ENCODE measurements at regions not wholly inside any gene's neighbourhood (a gene's known extent, or its start where the extent isn't known, plus 50 kb on each side); places are given as distances from the start of the nearest gene placed in this dataset.
"Not testable (repeated sequence)": the region's sequence is repeated elsewhere in the genome, so short reads cannot be mapped to it uniquely, and the experiment has no call there.

DNA sequence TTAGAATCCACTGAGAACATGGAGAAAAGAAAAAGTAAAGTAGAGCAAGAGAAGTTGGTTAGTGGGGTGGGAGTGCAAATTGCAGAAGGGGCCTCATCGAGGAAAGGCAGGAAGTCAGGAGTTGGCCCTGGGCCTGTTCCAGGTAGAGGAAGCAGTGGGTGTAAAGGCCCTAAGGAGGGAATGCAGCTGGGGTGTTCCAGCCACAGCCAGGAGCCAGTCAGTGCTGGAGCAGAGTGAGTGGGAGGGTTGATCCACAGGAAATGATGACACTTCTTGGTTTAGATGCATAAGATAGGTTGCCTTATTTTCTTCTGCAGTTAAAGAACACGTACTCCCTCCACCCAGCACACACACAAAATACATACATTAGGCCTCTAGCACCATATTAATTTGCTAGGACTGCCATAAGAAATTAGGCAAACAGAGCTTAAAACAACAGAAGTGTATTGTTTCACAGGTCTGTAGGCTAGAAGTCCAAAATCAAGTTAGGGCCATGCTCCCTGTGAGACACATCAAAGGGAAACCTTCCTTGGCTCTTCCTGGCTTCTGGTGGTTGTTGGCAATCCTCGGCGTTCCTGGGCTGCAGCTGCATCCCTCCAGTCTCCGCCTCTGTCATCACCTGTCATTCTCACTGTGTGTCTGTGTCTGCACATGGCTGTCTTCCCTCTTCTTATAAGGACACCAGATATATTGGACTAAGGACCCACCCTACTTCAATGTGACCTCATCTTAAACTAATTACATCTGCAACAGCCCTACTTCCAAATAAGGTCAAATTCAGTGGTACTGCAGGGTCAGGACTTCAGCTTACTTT lies 205.9 kb downstream of the AASDH start:
- in situ Hi-C loops (cut with HindIII; ENCODE audit: low pct_unique_long_range_greater_than_20kb, low sequenced_read_pairs): no loop called here
- no peak for DNase-seq (ENCODE audit: low read depth)

DNA sequence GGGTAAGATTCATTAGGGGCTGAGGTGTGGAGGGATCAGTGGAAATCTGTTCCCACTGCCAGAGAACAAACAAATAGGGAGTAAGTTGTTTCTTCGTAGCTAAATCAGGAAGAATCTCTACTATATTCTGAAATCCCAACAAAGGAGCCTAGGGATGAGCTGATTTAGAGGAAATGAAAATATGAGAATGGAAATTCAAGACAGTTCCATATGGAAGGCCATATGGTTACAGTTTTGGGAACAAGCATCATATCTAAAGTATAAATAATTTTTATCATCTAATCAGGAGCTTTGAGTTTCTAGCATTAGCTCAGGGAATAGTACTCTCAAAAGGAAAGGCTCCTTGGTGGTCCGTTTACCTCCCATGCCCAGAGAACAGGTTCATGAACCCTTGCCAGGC lies 218.2 kb downstream of the AASDH start:
- no peak for DNase-seq (ENCODE audit: low read depth)
- in situ Hi-C loops (cut with HindIII; ENCODE audit: low pct_unique_long_range_greater_than_20kb, low sequenced_read_pairs): no loop called here

DNA sequence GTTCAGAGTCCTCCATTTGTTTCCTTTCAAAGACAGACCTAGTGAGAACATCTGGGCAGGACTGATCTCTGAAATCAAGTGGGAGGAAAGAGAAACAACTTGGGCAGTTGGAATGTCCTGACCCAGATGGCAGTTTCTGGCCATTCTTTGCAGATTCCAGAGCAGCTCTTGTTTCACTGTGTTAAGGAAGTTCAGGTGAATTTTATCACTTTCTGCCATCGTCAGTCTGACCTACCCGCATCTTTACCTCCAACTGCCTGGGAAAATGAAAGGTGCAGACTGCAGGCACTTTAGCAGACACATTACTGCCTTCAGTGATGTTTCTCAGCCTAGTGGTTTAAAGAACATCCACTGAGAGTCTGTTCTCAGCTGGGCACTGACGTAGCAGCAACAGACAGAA lies 216.2 kb downstream of the CEP135 start:
- in situ Hi-C loops (cut with HindIII; ENCODE audit: low pct_unique_long_range_greater_than_20kb, low sequenced_read_pairs): no loop called here
- DNase-seq (ENCODE audit: low read depth): no peak

DNA sequence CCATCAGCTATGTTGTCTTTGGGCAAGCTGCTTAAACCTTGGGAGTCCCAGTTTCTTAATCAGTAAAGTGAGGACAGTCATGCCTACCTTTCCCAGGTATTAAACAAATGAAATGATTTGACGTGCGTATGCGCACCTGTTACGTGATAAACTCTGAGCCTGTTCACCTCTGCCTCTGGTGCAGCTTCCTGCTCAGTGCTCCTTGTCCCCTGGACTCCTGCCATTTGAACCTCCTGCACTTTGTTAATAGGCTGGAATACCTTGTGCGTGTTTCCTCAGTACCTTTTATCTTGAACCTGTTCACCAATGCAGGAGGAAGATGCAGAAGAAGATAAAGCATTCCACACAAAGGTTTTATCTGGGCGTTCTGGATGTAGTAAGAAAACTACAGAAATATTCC lies 211.9 kb downstream of the CEP135 start:
- in situ Hi-C loops (cut with HindIII; ENCODE audit: low pct_unique_long_range_greater_than_20kb, low sequenced_read_pairs): no loop called here
- DNase-seq (ENCODE audit: low read depth): no peak

DNA sequence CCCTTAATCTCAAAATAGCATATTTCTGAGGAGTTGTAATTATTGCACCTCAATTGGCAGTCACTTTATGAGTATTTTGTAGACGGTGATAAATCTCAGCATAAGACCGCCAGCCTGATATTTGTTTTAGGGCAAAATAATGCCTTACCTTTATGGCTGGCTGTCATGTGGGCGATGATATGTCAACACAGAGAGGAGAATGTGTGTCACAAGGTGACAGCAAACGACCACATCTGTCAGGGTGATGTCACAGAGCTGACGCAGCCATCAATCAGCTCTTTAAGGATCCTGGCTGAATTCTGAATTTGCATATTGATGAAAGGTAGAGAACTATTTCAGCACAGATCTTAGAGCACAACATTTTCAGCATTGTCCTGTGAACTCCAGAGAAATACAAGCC lies 209.7 kb downstream of the CEP135 start:
- DNase-seq (ENCODE audit: low read depth): no peak
- in situ Hi-C loops (cut with HindIII; ENCODE audit: low pct_unique_long_range_greater_than_20kb, low sequenced_read_pairs): no loop called here

DNA sequence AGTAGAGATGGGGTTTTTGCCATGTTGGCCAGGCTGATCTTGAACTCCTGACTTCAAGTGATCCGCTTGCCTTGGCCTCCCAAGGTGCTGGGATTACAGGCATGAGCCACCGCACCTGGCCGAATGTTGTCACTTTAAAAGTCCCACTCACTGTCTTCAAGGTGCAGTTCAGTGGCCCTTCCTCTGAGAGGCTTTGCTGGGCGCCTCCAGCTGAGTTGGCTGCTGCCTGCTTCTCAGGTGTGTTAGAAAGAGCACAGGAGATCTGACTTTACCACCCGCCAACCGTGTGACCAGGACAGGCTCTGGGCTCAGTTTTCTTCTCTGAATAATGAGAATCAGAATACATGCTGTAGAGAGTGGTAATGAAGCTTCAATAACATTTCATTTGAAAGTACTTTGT lies 207.4 kb downstream of the CEP135 start:
- in situ Hi-C loops (cut with HindIII; ENCODE audit: low pct_unique_long_range_greater_than_20kb, low sequenced_read_pairs): no loop called here
- DNase-seq (ENCODE audit: low read depth): no peak

DNA sequence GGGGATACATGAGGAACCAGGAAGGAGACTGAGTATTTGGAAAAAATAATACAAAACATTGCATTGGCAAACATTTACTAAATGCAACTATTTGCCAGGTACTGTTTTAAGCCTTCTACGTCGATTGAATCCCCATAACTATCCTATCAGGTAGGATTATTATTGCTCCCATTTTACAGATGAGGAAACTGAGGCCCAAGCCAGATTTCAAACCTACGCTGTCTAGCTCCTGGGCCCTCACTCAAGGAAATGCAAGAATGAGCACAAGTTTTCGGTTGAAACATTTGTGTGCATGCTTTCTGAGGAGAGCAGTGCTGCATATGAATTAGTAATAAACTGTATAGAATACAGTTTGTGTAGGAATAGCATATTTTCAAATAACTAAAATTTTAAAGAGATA lies 206.7 kb downstream of the CEP135 start:
- in situ Hi-C loops (cut with HindIII; ENCODE audit: low pct_unique_long_range_greater_than_20kb, low sequenced_read_pairs): no loop called here
- no peak for DNase-seq (ENCODE audit: low read depth)

DNA sequence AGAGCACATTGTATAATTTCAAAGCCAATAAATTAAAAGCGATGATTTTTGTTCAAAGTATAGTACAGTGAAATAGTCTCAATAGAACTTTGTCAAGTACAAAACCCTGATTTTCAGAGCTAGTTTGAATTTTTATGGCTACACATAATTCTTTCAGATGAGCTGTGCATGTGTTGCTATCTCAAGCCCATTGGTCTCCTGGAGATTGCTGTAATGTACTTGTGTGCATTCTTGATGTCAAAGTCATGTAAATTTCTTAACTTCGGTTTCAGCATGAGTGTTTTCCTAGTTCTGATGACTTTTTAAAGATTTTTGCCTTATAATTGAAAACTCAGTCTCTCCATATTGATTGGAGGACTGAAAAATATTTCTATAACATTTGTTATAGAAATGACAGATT lies 200.8 kb downstream of the CEP135 start:
- DNase-seq (ENCODE audit: low read depth): no peak
- in situ Hi-C loops (cut with HindIII; ENCODE audit: low pct_unique_long_range_greater_than_20kb, low sequenced_read_pairs): no loop called here

DNA sequence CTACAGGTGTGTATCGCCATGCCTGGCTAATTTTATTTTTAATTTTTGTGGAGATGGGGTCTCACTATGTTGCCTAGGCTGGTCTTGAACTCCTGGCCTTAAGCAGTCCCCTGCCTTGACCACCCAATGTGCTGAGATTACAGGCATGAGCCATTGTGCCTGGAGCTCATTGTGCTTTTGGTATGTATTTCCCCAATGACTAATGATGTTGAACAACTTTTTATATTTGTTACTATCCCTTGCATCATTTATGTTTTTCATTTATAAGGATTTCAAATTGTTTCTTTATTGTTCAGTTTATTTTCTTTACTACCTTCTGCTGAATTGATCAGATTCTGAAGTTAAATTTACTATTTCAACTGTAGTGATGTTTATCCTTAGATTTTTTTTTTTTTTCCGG lies 199.7 kb downstream of the CEP135 start:
- in situ Hi-C loops (cut with HindIII; ENCODE audit: low pct_unique_long_range_greater_than_20kb, low sequenced_read_pairs): no loop called here
- DNase-seq (ENCODE audit: low read depth): no peak

DNA sequence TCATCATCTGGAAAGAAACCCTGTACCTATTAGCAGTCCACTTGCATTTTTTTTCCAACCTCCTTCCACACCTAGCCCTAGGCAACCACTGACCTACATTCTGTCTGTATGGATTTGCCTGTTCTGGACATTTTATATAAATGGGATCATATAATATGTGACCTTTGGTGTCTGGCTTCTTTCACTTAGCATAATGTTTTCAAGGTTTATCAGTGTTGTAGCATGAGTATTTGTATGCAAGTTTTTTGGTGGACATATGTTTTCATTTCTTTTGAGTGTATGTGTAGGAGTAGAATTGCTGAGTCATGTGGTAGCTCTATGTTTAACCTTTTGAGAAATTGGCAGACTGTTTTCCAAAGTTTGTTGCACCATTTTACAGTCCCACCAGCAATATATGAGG lies 198.6 kb downstream of the CEP135 start:
- in situ Hi-C loops (cut with HindIII; ENCODE audit: low pct_unique_long_range_greater_than_20kb, low sequenced_read_pairs): no loop called here
- DNase-seq (ENCODE audit: low read depth): no peak

DNA sequence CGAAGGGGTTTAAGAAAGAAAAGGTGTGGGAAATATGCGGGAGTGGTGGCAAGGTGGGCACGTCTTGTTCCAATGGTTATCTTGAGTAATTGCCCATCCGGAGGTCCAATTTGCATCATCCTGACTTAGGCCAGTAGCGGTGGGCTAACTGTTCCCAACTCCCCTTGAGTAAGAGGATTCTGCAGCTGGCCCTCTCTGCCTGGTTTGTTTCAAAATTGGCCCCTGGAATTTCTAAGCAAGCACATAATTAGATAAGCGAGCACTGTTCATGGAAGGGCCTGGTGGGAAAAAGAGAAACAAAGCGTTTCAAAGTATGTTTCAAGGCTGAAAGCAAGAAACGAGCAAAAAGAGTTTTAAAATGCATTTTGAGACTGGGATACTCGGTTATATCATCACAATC lies 198.2 kb downstream of the CEP135 start:
- in situ Hi-C loops (cut with HindIII; ENCODE audit: low pct_unique_long_range_greater_than_20kb, low sequenced_read_pairs): no loop called here
- no peak for DNase-seq (ENCODE audit: low read depth)

DNA sequence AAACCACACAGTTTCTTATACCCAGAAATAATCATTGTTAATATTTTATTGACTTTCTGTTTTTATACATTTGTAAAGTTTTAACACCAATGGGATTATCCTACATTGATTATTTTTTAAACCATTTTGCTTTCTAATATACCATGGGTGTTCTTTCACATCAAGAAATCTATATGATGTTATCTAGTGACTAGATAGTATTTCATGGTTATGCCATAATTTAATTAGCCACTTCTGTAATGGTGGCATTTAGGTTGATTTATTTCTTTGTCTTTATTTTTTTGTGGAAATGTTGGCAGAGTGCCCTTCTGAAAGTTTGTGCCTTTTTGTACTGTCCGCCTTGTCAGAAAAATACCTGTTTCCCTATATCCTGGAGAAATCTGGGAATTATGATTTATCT lies 193.3 kb downstream of the CEP135 start:
- in situ Hi-C loops (cut with HindIII; ENCODE audit: low pct_unique_long_range_greater_than_20kb, low sequenced_read_pairs): no loop called here
- no peak for DNase-seq (ENCODE audit: low read depth)

DNA sequence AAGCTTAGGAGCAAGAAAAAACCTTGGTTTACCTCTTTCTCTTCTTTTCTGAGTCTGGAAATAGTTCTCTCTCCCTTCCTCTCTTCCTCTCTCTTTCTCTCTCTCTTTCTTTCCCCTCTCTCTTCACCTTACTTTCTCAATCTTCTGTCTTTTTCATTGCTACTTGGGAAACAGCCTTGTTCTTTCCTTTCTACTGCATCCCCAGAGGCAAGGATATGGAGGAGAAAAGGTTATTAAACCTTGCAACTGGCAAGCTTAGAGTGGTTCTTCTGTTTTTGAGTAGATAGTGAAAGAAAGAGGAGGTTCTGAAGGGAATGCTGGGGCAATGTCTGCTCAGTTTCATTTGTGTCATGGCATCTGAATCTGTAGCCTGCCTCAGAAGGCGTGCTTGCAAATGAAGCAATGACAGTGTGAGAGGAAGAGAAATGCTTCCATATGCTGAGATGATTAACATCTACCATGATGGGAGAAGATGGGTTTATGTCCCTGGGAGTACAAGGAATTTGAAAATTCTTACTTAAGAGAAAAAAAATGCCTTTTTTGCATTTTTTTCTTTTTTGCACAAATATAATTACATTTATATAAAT lies 190.6 kb downstream of the CEP135 start:
- DNase-seq (ENCODE audit: low read depth): no peak
- in situ Hi-C loops (cut with HindIII; ENCODE audit: low pct_unique_long_range_greater_than_20kb, low sequenced_read_pairs): no loop called here

DNA sequence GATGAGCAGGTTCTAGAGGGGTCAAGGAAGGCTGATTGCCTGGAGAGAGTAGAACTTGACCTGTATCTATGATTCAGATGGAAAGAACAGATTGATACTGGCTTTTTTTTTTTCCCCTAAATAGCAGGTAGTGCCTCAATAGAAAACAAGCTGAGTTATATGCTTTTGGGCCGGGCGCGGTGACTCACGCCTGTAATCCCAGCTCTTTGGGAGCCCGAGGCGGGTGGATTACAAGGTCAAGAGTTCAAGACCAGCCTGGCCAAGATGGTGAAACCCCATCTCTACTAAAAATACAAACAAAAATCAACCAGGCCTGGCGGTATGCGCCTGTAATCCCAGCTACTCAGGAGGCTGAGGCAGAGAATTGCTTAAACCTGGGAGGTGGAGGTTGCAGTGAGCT lies 186.1 kb downstream of the CEP135 start:
- not testable (repeated sequence) for DNase-seq (ENCODE audit: low read depth)

DNA sequence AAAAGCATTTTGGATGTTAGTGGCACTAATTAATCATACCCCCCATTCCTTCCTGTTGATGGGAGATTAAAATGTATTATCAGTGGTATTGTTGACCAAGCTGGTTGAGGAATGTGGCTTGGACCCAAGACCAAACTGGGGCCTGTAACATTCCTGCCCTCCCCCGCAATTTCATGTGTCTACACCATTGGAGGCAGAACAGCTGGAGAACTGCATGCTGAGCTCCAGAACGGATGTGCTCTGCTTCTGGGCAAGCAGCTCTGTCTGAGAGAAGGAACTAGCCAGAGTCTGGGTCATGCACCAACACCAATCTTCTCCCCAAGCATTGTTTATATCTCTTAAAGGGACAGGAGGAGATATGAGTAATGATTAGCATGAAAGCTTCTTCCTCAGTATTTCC lies 185.5 kb downstream of the CEP135 start:
- DNase-seq (ENCODE audit: low read depth): no peak
- in situ Hi-C loops (cut with HindIII; ENCODE audit: low pct_unique_long_range_greater_than_20kb, low sequenced_read_pairs): no loop called here

More for the DNA sequence above, 186.1 kb downstream of the CEP135 start:
- in situ Hi-C loops (cut with HindIII; ENCODE audit: low pct_unique_long_range_greater_than_20kb, low sequenced_read_pairs): not testable (repeated sequence)

DNA sequence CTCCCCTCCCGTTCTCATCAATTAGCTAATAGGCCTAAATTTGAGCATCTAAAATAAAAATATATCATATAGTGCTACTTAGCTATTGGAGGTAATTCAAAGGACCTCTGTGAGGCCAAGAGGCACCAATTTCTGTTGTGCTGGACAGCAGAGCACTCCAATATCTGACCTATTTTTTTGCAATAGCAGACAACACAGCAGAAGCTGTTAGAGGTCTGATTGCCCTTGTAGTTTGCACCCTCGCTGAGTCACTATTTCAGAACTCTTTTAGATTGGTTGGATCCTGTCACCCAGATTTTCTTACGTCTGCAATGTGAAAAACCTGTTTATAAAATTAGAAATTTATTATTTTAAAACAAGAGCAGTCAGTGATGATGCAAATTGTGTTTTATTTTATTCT lies 184.1 kb downstream of the CEP135 start:
- no peak for DNase-seq (ENCODE audit: low read depth)
- in situ Hi-C loops (cut with HindIII; ENCODE audit: low pct_unique_long_range_greater_than_20kb, low sequenced_read_pairs): no loop called here

DNA sequence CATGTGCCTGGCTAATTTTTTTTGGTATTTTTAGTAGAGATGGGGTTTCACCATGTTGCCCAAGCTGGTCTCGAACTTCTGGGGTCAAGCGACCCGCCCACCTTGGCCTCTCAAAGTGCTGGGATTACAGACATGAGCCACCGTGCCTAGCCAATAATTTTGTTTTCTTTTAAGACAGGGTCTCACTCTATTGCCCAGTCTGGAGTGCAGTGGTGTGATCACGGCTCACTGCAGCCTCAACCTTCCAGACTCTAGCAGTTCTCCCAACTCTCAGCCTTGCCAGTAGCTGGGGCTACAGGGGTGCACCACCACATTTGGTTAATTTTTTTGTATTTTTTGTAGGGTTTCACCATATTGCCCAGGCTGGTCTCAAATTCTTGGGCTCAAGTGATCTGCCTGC lies 183.4 kb downstream of the CEP135 start:
- DNase-seq (ENCODE audit: low read depth); in situ Hi-C loops (cut with HindIII; ENCODE audit: low pct_unique_long_range_greater_than_20kb, low sequenced_read_pairs): not testable (repeated sequence)

DNA sequence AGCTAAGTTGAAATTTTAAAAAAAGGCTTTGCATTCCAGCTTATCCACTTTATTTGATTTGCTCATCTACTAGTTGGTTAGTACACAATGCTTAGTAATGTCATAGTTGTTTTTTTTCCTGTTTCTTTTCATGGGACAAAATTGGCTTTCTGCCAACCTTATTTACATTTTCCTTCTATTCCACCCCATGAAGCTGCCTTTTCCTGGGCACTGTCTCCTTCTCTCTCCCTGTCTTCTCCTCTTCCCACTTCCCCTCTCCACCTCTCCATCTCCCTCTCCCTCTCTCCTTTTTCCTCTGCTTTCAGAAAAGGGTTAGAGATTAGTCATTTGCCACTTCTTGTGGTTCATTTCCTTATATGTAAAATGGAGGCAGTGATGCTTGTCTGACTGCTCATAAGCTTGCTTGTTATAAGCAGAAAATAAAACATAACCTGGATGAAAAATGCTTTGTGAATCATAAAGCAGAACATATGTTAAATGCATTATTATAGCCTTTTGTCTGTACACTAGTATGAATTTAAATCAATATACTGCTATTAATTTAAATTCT lies 181.9 kb downstream of the CEP135 start:
- DNase-seq (ENCODE audit: low read depth): no peak
- in situ Hi-C loops (cut with HindIII; ENCODE audit: low pct_unique_long_range_greater_than_20kb, low sequenced_read_pairs): no loop called here

DNA sequence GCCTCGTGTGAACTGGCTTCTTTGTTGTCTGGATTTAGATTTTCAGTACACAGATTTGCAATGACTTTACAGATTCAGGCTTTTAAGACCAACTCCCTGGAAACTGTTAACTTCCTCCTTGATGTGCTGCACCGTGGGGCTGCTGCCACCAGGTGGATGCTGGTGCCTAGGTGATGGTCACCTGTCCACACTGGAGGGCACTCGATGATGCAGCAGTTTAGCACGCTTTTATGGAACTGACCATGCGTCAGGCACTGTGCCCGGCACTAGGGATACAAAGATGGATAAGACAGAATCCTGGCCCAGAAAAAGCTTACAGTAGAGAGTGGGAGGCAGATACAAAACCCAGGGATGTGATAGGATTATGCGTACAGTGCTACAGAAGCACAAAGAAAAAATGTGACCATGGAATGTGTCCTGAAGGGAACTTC lies 180.7 kb downstream of the CEP135 start:
- in situ Hi-C loops (cut with HindIII; ENCODE audit: low pct_unique_long_range_greater_than_20kb, low sequenced_read_pairs): no loop called here
- peak; percentile 6 for DNase-seq (ENCODE audit: low read depth)

DNA sequence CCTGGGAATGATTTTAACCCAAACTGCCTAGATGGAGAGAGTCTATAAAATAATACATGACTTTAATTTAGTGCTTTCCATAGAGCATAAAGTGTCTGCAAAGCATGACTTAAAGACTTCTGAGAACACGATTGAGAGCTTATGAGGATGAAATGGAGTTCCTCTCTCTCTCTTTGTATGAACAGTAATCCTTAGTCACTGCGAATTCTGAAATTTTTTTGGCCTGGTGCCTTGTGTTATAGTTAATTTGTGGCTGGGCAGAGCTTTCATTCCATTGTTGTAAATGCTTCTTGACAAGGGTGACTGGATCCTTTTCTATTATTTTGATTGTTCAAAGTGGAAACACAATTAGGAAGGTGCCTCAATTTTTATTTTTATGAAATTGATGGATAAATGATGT lies 179.5 kb downstream of the CEP135 start:
- DNase-seq (ENCODE audit: low read depth): no peak
- in situ Hi-C loops (cut with HindIII; ENCODE audit: low pct_unique_long_range_greater_than_20kb, low sequenced_read_pairs): no loop called here

Data from Caki2 (cell line).